ENCODE measurements at regions not wholly inside any gene's neighbourhood (a gene's known extent, or its start where the extent isn't known, plus 50 kb on each side); places are given as distances from the start of the nearest gene placed in this dataset.

GRCh38 chr6:150770637-150771036 is 94.9 kb upstream of the MTHFD1L start:
- TF ChIP-seq SUZ12 (IDR thresholded peaks at IDR 0.05; ENCODE audit: extremely low read depth, insufficient read depth, insufficient read length): no peak
- TF ChIP-seq ZNF274 (IDR thresholded peaks at IDR 0.05; ENCODE audit: low read depth, low read length): no peak
- no peak for TF ChIP-seq YY1 (IDR thresholded peaks at IDR 0.05; ENCODE audit: insufficient read depth, insufficient read length)
